H1 (cell line): ENCODE measurements at regions not wholly inside any gene's neighbourhood (a gene's known extent, or its start where the extent isn't known, plus 50 kb on each side); places are given as distances from the start of the nearest gene placed in this dataset.

Source experiments
- CTCF ChIA-PET: fragments of 300-600 bp; sonication (Branson Sonifier 250); formaldehyde crosslinking; loops from one replicate; lab custom pipeline; 2021; ENCODE audit not compliant: partially characterized antibody; lab: Charles Lee
- POLR2A ChIA-PET: fragments of 300-600 bp; sonication (Branson Sonifier 250); formaldehyde crosslinking; loops from one replicate; lab custom pipeline; 2021; ENCODE audit warnings: inconsistent platforms; ENCODE audit not compliant: partially characterized antibody; lab: Charles Lee
- DNase-seq, 2 experiments: peaks; one replicate each; pipeline versions ENCODE4 v3.0.0 to v3.0.0-alpha.2; 2010 to 2022; ENCODE audit warnings: low spot score in 2 of 2, low read depth in 1 of 2, mixed read lengths in 1 of 2
- FAIRE-seq: peaks from 2 replicates; lab custom pipeline; 2011; peaks lifted over from hg19 to GRCh38; lab: Jason Lieb, UNC
- H2AFZ ChIP-seq: 2 replicates; pipeline ENCODE4 v1.8.1; 2012; ENCODE audit warnings: low read length, inconsistent platforms
- H2AK5ac ChIP-seq: 2 replicates; pipeline ENCODE4 v1.6.1; 2013; ENCODE audit warnings: low read depth, low read length
- H2BK120ac ChIP-seq: replicated peaks from 2 replicates; pipeline ENCODE3; 2013; ENCODE audit warnings: low read depth, low read length, inconsistent platforms
- H2BK12ac ChIP-seq: 2 replicates; pipeline ENCODE4 v1.6.1; 2013; ENCODE audit warnings: low read depth, low read length
- H2BK15ac ChIP-seq: 2 replicates; pipeline ENCODE4 v1.6.1; 2013; ENCODE audit warnings: low read length
- H2BK20ac ChIP-seq: 2 replicates; pipeline ENCODE4 v1.6.1; 2013; ENCODE audit warnings: low read length
- H2BK5ac ChIP-seq: 2 replicates; pipeline ENCODE4 v1.6.1; 2013; ENCODE audit warnings: low read depth, low read length
- H3K14ac ChIP-seq: 2 replicates; pipeline ENCODE4 v1.6.1; 2013; ENCODE audit warnings: inconsistent platforms; ENCODE audit not compliant: insufficient read length
- H3K18ac ChIP-seq: 2 replicates; pipeline ENCODE4 v1.6.1; 2013; ENCODE audit warnings: low read length; ENCODE audit errors: extremely low read depth
- H3K23ac ChIP-seq: 2 replicates; pipeline ENCODE4 v1.6.1; 2013; ENCODE audit warnings: inconsistent platforms; ENCODE audit not compliant: insufficient read length
- H3K23me2 ChIP-seq: 2 replicates; pipeline ENCODE4 v1.6.1; 2013; ENCODE audit warnings: low read depth, low read length
- H3K27ac ChIP-seq: 2 replicates; pipeline ENCODE4 v1.6.1; 2011; ENCODE audit warnings: low read depth, low read length, inconsistent platforms
- H3K27me3 ChIP-seq, 4 experiments: replicated peaks in 1 of 4; 1 replicate in 1 of 4; 2 replicates in 3 of 4; pipeline versions ENCODE4 v1.6.1 to v1.8.1; 2011 to 2013; ENCODE audit warnings: low read length in 3 of 4, mild to moderate bottlenecking in 3 of 4, inconsistent platforms in 2 of 4, mixed read lengths in 2 of 4, moderate library complexity in 1 of 4; ENCODE audit not compliant: control insufficient read depth in 3 of 4, insufficient read depth in 3 of 4; ENCODE audit errors: extremely low read depth in 1 of 4
- H3K36me3 ChIP-seq, 4 experiments: 2 replicates each; pipeline versions ENCODE4 v1.6.1 to v1.8.1; 2011 to 2013; ENCODE audit warnings: mild to moderate bottlenecking in 4 of 4, low read length in 3 of 4, moderate library complexity in 2 of 4, control low read depth in 1 of 4, inconsistent platforms in 1 of 4; ENCODE audit not compliant: insufficient read depth in 4 of 4, control insufficient read depth in 2 of 4
- H3K4ac ChIP-seq: replicated peaks from 2 replicates; pipeline ENCODE3; 2013; ENCODE audit warnings: low read length, low read depth, mixed read lengths, inconsistent platforms; ENCODE audit not compliant: insufficient read length
- H3K4me1 ChIP-seq, 4 experiments: replicated peaks in 1 of 4; 1 replicate in 1 of 4; 2 replicates in 3 of 4; pipeline versions ENCODE4 v1.6.1 to v1.8.1; 2011 to 2013; ENCODE audit warnings: low read length in 3 of 4, inconsistent platforms in 2 of 4, mixed read lengths in 1 of 4; ENCODE audit not compliant: insufficient read depth in 4 of 4, control insufficient read depth in 3 of 4
- H3K4me2 ChIP-seq, 2 experiments: 2 replicates each; pipeline versions ENCODE4 v1.6.1 to v1.8.1; 2011 to 2013; ENCODE audit warnings: low read depth in 2 of 2, low read length in 2 of 2, control low read depth in 1 of 2, inconsistent platforms in 1 of 2, mild to moderate bottlenecking in 1 of 2; ENCODE audit not compliant: insufficient read depth in 1 of 2
- H3K4me3 ChIP-seq, 4 experiments: fragments of 200-600, 300-600 bp in 1 of 4; sonication (generic), shearing (Covaris generic), sonication (Bioruptor Twin) in 1 of 4; 2 replicates each; pipeline versions ENCODE4 v1.5.1 to v1.8.1; 2011 to 2016; ENCODE audit warnings: low read length in 4 of 4, low read depth in 3 of 4, control low read depth in 2 of 4, inconsistent platforms in 2 of 4, mild to moderate bottlenecking in 2 of 4, mixed read lengths in 1 of 4, moderate library complexity in 1 of 4; ENCODE audit not compliant: insufficient read depth in 2 of 4; ENCODE audit errors: extremely low read depth in 1 of 4
- H3K56ac ChIP-seq: replicated peaks from 2 replicates; pipeline ENCODE3; 2013; ENCODE audit warnings: low read depth, mild to moderate bottlenecking, mixed read lengths, low read length, inconsistent platforms; ENCODE audit not compliant: insufficient read length
- H3K79me1 ChIP-seq: 2 replicates; pipeline ENCODE4 v1.6.1; 2013; ENCODE audit warnings: low read depth, low read length, control low read depth
- H3K79me2 ChIP-seq, 2 experiments: 2 replicates each; pipeline versions ENCODE4 v1.6.1 to v1.8.1; 2012 to 2013; ENCODE audit warnings: low read length in 2 of 2, mild to moderate bottlenecking in 2 of 2, inconsistent platforms in 1 of 2; ENCODE audit not compliant: insufficient read depth in 2 of 2, control insufficient read depth in 1 of 2
- H3K9ac ChIP-seq, 4 experiments: replicated peaks in 1 of 4; 1 replicate in 1 of 4; 2 replicates in 3 of 4; pipeline versions ENCODE4 v1.6.1 to v1.8.1; 2011 to 2013; ENCODE audit warnings: low read depth in 3 of 4, low read length in 3 of 4, control low read depth in 2 of 4, mild to moderate bottlenecking in 2 of 4, moderate library complexity in 2 of 4, inconsistent platforms in 1 of 4; ENCODE audit errors: extremely low read depth in 1 of 4
- H3K9me3 ChIP-seq, 2 experiments: 2 replicates each; pipeline versions ENCODE4 v1.6.1 to v1.8.1; 2012 to 2013; ENCODE audit warnings: mild to moderate bottlenecking in 2 of 2, moderate library complexity in 2 of 2, control low read depth in 1 of 2, inconsistent platforms in 1 of 2, low read depth in 1 of 2, low read length in 1 of 2, mixed read lengths in 1 of 2; ENCODE audit not compliant: insufficient read depth in 2 of 2
- H4K20me1 ChIP-seq, 2 experiments: replicated peaks in 1 of 2; 2 replicates each; pipeline versions ENCODE3 to v1.8.1; 2011 to 2013; ENCODE audit warnings: inconsistent platforms in 2 of 2, low read length in 2 of 2, mild to moderate bottlenecking in 1 of 2; ENCODE audit not compliant: insufficient read depth in 2 of 2, control insufficient read depth in 1 of 2
- H4K5ac ChIP-seq: 2 replicates; pipeline ENCODE4 v1.6.1; 2013; ENCODE audit warnings: low read length, low read depth, mixed read lengths, inconsistent platforms; ENCODE audit not compliant: insufficient read length
- H4K8ac ChIP-seq: 2 replicates; pipeline ENCODE4 v1.8.0; 2013; ENCODE audit warnings: mild to moderate bottlenecking, moderate library complexity, low read length, inconsistent platforms; ENCODE audit not compliant: insufficient read depth; ENCODE audit errors: extremely low read depth
- H4K91ac ChIP-seq: replicated peaks from 2 replicates; pipeline ENCODE3; 2013; ENCODE audit warnings: low read length, mixed read lengths, inconsistent platforms; ENCODE audit not compliant: insufficient read length
- HDAC6 ChIP-seq: IDR thresholded peaks from one replicate; pipeline ENCODE4 v1.7.1; 2012; ENCODE audit warnings: low read depth, mild to moderate bottlenecking, inconsistent platforms, low read length, moderate library complexity
- JUN ChIP-seq: IDR thresholded peaks from 2 replicates; pipeline ENCODE4 v1.6.1; 2011; ENCODE audit warnings: low read depth, mild to moderate bottlenecking, improper control_type of control experiment, low read length
- RXRA ChIP-seq: IDR thresholded peaks from 2 replicates; pipeline ENCODE4 v1.6.1; 2011; ENCODE audit warnings: low read depth, mild to moderate bottlenecking, low read length, moderate library complexity; ENCODE audit not compliant: insufficient read depth
- SAP30 ChIP-seq: fragments of 300-600 bp; sonication (generic); IDR thresholded peaks from 2 replicates; pipeline ENCODE4 v1.7.1; 2012; ENCODE audit warnings: low read length, moderate library complexity, mild to moderate bottlenecking, inconsistent platforms; ENCODE audit not compliant: insufficient read depth, insufficient replicate concordance
- SIN3A ChIP-seq, 2 experiments: IDR thresholded peaks in 1 of 2; conservative IDR thresholded peaks in 1 of 2; 2 replicates each; pipeline ENCODE4 v1.6.1; 2011 to 2012; ENCODE audit warnings: low read length in 2 of 2, improper control_type of control experiment in 1 of 2, low read depth in 1 of 2, mild to moderate bottlenecking in 1 of 2
- TAF7 ChIP-seq: optimal IDR thresholded peaks from 2 replicates; pipeline ENCODE3; 2011; ENCODE audit warnings: low read depth, mild to moderate bottlenecking, inconsistent platforms, low read length, moderate library complexity, borderline replicate concordance
- WGBS, 2 experiments: shearing (Covaris generic) in 1 of 2; methylation state at CpG; one replicate each; pipeline versions ENCODE4 v1.1.6 to v1.1.7; 2013 to 2015; ENCODE audit warnings: low lambda C conversion rate in 2 of 2, mixed read lengths in 2 of 2, inconsistent platforms in 1 of 2, low coverage in 1 of 2, missing lambda C conversion rate in 1 of 2; ENCODE audit not compliant: insufficient replicate concordance in 2 of 2, insufficient coverage in 1 of 2, insufficient read length in 1 of 2; ENCODE audit errors: extremely low coverage in 1 of 2, missing lambda C conversion rate in 1 of 2; 5-methylcytosine and 5-hydroxymethylcytosine counted together

DNA sequence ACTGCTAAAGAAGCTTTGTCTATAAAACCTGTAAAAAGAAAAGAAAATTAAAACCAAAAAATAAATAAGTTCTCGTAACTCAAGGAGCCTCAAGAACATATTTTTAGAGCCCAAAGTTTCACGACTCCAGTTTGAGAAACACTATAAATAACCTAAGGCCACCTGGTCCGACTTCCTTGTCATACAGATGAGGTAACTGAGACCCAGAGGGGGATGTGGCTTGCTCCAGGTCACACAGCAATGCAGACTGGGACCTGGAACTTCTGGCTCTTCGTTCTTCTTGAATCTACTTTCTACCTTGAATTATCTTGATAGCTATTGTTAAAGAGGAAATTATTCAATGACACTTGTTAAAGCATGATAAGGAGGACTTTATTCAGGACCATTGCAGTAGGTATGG, 514.8 kb downstream of the CDK5RAP2 start:
- Histone ChIP-seq H2AK5ac (no peak overlapping the region), H3K79me1 (no peaks in the 10 kb centered on the region), H3K9ac (no peak overlapping the region), H3K18ac (no peak overlapping the region), H3K27ac (no peak overlapping the region), H3K79me2 (no peaks in the 10 kb centered on the region), H3K14ac (no peak overlapping the region), H2AFZ (no peak overlapping the region), H3K4ac (no peak overlapping the region), H3K9me3 (no peaks in the 10 kb centered on the region), H4K20me1 (no peaks in the 10 kb centered on the region), H2BK5ac (no peak overlapping the region), H3K23ac (no peak overlapping the region), H4K5ac (no peak overlapping the region), H4K91ac (no peak overlapping the region), H3K4me3 (no peak overlapping the region), H3K23me2 (no peaks in the 10 kb centered on the region), H3K4me1 (no peaks in the 10 kb centered on the region), H3K56ac (no peak overlapping the region), H4K8ac (no peak overlapping the region), H2BK15ac (no peak overlapping the region), H3K36me3 (no peaks in the 10 kb centered on the region), H3K4me2 (no peak overlapping the region), H2BK20ac (no peak overlapping the region), H2BK120ac (no peak overlapping the region), H3K27me3 (no peaks in the 10 kb centered on the region), H2BK12ac (no peak overlapping the region)
- POLR2A ChIA-PET: no interaction called here
- TF ChIP-seq HDAC6: no peak
- TF ChIP-seq JUN: no peak
- no peak for TF ChIP-seq SIN3A (conservative IDR thresholded peaks at IDR 0.05 in 1 of 2, IDR thresholded peaks at IDR 0.05 in 1 of 2; ENCODE audit: low read depth in 1 of 2, low read length in 2 of 2)
- no peak for TF ChIP-seq SAP30
- no peak for TF ChIP-seq TAF7
- TF ChIP-seq RXRA: no peak
- FAIRE-seq: no peak
- 65% methylated on average over 4 of the region's 4 CpGs; no CpG with 5 or more reads in 1 of the 2 experiments for WGBS, 2 experiments
- DNase-seq: no peak
- CTCF ChIA-PET: interaction anchor here (1.1 kb wide), 1 partner anchor 75 kb away, joined by 3 read pairs; no protein-coding TSS in a partner anchor
